HEK293 (cell line): ENCODE measurements at regions not wholly inside any gene's neighbourhood (a gene's known extent, or its start where the extent isn't known, plus 50 kb on each side); places are given as distances from the start of the nearest gene placed in this dataset.

Experiments
- CTCF ChIA-PET: fragments of 350-600 bp; formaldehyde crosslinking; extraction: SDS; loops from one replicate; lab custom pipeline; 2021; ENCODE audit warnings: antibody characterized with exemption; lab: Yijun Ruan, JAX
- POLR2A ChIA-PET: fragments of 300-600 bp; formaldehyde crosslinking; extraction: SDS; loops from one replicate; lab custom pipeline; 2020; ENCODE audit warnings: antibody characterized with exemption, inconsistent platforms; lab: Yijun Ruan, JAX
- H3K27ac ChIP-seq: fragments of 200-500 bp; sonication (Bioruptor generic); 2 replicates; pipeline ENCODE4 v1.5.1; 2014; ENCODE audit warnings: low read depth, low read length, control low read depth, inconsistent platforms; ENCODE audit errors: extremely low read depth
- H3K36me3 ChIP-seq, 2 experiments: fragments of 200-500 bp in 1 of 2; sonication (Bioruptor generic) in 1 of 2; 1 replicate in 1 of 2; 2 replicates in 1 of 2; pipeline ENCODE4 v1.5.1; 2014 to 2017; ENCODE audit warnings: inconsistent platforms in 2 of 2, low read length in 2 of 2; ENCODE audit not compliant: control insufficient read depth in 2 of 2, insufficient read depth in 1 of 2
- H3K4me1 ChIP-seq: fragments of 200-500 bp; sonication (Bioruptor generic); 2 replicates; pipeline ENCODE4 v1.5.1; 2014; ENCODE audit warnings: mild to moderate bottlenecking, low read length, inconsistent platforms; ENCODE audit not compliant: control insufficient read depth, insufficient read depth
- H3K4me3 ChIP-seq: 2 replicates; pipeline ENCODE4 v1.5.1; 2011; ENCODE audit warnings: low read depth, mild to moderate bottlenecking, control low read depth, low read length, moderate library complexity
- H3K9me3 ChIP-seq: fragments of 200-500 bp; sonication (Bioruptor generic); 2 replicates; pipeline ENCODE4 v1.5.1; 2014; ENCODE audit warnings: low read depth, low read length, inconsistent platforms; ENCODE audit not compliant: control insufficient read depth, insufficient read depth
- IKZF3 ChIP-seq: fragments of 450-650 bp; IDR thresholded peaks from 2 replicates; pipeline ENCODE4 v1.5.0; 2018; ENCODE audit warnings: missing biosample characterization, mild to moderate bottlenecking, missing genetic modification characterization, moderate library complexity
- PRDM2 ChIP-seq: fragments of 450-650 bp; formaldehyde crosslinking; IDR thresholded peaks from 2 replicates; pipeline ENCODE4 v1.5.1; 2016; ENCODE audit warnings: missing biosample characterization, missing genetic modification characterization, borderline replicate concordance
- PRDM6 ChIP-seq: fragments of 450-650 bp; formaldehyde crosslinking; IDR thresholded peaks from 2 replicates; pipeline ENCODE4 v1.5.1; 2017; ENCODE audit warnings: missing biosample characterization, missing genetic modification characterization
- ZBTB6 ChIP-seq: fragments of 450-650 bp; formaldehyde crosslinking; IDR thresholded peaks from 2 replicates; pipeline ENCODE4 v1.5.1; 2017; ENCODE audit warnings: missing biosample characterization, missing genetic modification characterization
- ZIC2 ChIP-seq: fragments of 450-650 bp; formaldehyde crosslinking; IDR thresholded peaks from 2 replicates; pipeline ENCODE4 v1.5.1; 2016; ENCODE audit warnings: missing biosample characterization, missing genetic modification characterization
- ZNF239 ChIP-seq: fragments of 450-650 bp; formaldehyde crosslinking; IDR thresholded peaks from 2 replicates; pipeline ENCODE4 v1.5.1; 2016; ENCODE audit warnings: missing biosample characterization, missing genetic modification characterization
- ZNF248 ChIP-seq: fragments of 450-650 bp; formaldehyde crosslinking; IDR thresholded peaks from 2 replicates; pipeline ENCODE4 v1.5.1; 2017; ENCODE audit warnings: missing biosample characterization, missing genetic modification characterization
- ZNF449 ChIP-seq: fragments of 450-650 bp; formaldehyde crosslinking; IDR thresholded peaks from 2 replicates; pipeline ENCODE4 v1.5.1; 2017; ENCODE audit warnings: missing biosample characterization, mild to moderate bottlenecking, missing genetic modification characterization, moderate library complexity
- ZNF544 ChIP-seq: fragments of 450-650 bp; formaldehyde crosslinking; IDR thresholded peaks from 2 replicates; pipeline ENCODE4 v1.5.0; 2017; ENCODE audit warnings: missing biosample characterization, missing genetic modification characterization
- ZNF843 ChIP-seq: fragments of 450-650 bp; formaldehyde crosslinking; IDR thresholded peaks from 2 replicates; pipeline ENCODE4 v1.5.1; 2016; ENCODE audit warnings: missing biosample characterization, missing genetic modification characterization
- TF ChIP-seq, protein P1 (sequence below): fragments of 450-650 bp; formaldehyde crosslinking; IDR thresholded peaks from 2 replicates; pipeline ENCODE4 v1.5.0; 2017; ENCODE audit warnings: missing biosample characterization, missing genetic modification characterization, borderline replicate concordance
- TF ChIP-seq, protein P2 (sequence below): fragments of 450-650 bp; formaldehyde crosslinking; IDR thresholded peaks from 2 replicates; pipeline ENCODE4; 2016; ENCODE audit warnings: missing biosample characterization, missing genetic modification characterization

GRCh38 chr16:86313631-86314030 lies 196.7 kb upstream of the FOXF1 start:
- no peaks in the 10 kb centered on the region for H3K36me3 ChIP-seq
- H3K27ac ChIP-seq = no peak overlapping the region
- CTCF ChIA-PET = no interaction called here
- H3K4me1 ChIP-seq = no peaks in the 10 kb centered on the region
- TF ChIP-seq ZNF239 = no peak
- peak; percentile 37; the same call in 1 of the 2 replicates for TF ChIP-seq PRDM6
- TF ChIP-seq ZNF248 (tag by site-specific recombination) = no peak
- peak; percentile 58 for TF ChIP-seq ZIC2 (tag by site-specific recombination)
- POLR2A ChIA-PET = no interaction called here
- no peaks in the 10 kb centered on the region for H3K9me3 ChIP-seq
- no peak overlapping the region for H3K4me3 ChIP-seq

- no peaks in the 10 kb centered on the region for H3K36me3 ChIP-seq
- no peak overlapping the region for H3K27ac ChIP-seq
- no peaks in the 10 kb centered on the region for H3K4me1 ChIP-seq
- no peak for TF ChIP-seq ZBTB6 (tag by site-specific recombination)
- TF ChIP-seq, protein P1, sequence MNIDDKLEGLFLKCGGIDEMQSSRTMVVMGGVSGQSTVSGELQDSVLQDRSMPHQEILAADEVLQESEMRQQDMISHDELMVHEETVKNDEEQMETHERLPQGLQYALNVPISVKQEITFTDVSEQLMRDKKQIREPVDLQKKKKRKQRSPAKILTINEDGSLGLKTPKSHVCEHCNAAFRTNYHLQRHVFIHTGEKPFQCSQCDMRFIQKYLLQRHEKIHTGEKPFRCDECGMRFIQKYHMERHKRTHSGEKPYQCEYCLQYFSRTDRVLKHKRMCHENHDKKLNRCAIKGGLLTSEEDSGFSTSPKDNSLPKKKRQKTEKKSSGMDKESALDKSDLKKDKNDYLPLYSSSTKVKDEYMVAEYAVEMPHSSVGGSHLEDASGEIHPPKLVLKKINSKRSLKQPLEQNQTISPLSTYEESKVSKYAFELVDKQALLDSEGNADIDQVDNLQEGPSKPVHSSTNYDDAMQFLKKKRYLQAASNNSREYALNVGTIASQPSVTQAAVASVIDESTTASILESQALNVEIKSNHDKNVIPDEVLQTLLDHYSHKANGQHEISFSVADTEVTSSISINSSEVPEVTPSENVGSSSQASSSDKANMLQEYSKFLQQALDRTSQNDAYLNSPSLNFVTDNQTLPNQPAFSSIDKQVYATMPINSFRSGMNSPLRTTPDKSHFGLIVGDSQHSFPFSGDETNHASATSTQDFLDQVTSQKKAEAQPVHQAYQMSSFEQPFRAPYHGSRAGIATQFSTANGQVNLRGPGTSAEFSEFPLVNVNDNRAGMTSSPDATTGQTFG (tag by site-specific recombination) = no peak
- no peak for TF ChIP-seq ZNF843 (tag by site-specific recombination)
- TF ChIP-seq, protein P2, sequence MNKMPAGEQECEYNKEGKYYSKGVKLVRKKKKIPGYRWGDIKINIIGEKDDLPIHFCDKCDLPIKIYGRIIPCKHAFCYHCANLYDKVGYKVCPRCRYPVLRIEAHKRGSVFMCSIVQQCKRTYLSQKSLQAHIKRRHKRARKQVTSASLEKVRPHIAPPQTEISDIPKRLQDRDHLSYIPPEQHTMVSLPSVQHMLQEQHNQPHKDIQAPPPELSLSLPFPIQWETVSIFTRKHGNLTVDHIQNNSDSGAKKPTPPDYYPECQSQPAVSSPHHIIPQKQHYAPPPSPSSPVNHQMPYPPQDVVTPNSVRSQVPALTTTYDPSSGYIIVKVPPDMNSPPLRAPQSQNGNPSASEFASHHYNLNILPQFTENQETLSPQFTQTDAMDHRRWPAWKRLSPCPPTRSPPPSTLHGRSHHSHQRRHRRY = no peak
- no peak for TF ChIP-seq ZNF544 (tag by site-specific recombination)
- no peak overlapping the region for H3K4me3 ChIP-seq
- ChIA-PET POLR2A (no interaction called here), CTCF (no interaction called here)
- no peaks in the 10 kb centered on the region for H3K9me3 ChIP-seq
These were observed 195.8 kb upstream of the FOXF1 start for GRCh38 chr16:86314402-86315025.

GRCh38 chr16:86316967-86317812 lies 193.1 kb upstream of the FOXF1 start:
- ChIA-PET CTCF (interaction anchor here (0.6 to 0.7 kb wide), 2 partner anchors 31 to 334 kb away, joined by 3 read pairs; no protein-coding TSS in a partner anchor), POLR2A (interaction anchor here (0.7 kb wide), 1 partner anchor 1008 kb away, joined by 3 read pairs; no protein-coding TSS in a partner anchor)
- TF ChIP-seq IKZF3 (no peak), ZNF449 (tag by site-specific recombination) (no peak), PRDM2 (no peak), ZBTB6 (tag by site-specific recombination) (0 out of 2 replicates have a peak, but pooled peaks have one; percentile 17)
- Histone ChIP-seq H3K4me3 (no peak overlapping the region), H3K27ac (no peak overlapping the region), H3K9me3 (no peaks in the 10 kb centered on the region), H3K4me1 (no peaks in the 10 kb centered on the region; the same call in 1 of the 2 replicates), H3K36me3 (no peaks in the 10 kb centered on the region)
